ENCODE measurements at regions not wholly inside any gene's neighbourhood (a gene's known extent, or its start where the extent isn't known, plus 50 kb on each side); places are given as distances from the start of the nearest gene placed in this dataset.

- Histone ChIP-seq H3K9ac (ENCODE audit: low read length) (no peak overlapping the region), H3K4me2 (ENCODE audit: low read depth, low read length, poor library complexity, severe bottlenecking) (no peak overlapping the region), H2AFZ (ENCODE audit: low read depth, low read length, severe bottlenecking) (no peak overlapping the region), H3K27ac (ENCODE audit: low read depth, low read length) (no peak overlapping the region), H3K79me2 (ENCODE audit: insufficient read depth, low read length) (no peaks in the 10 kb centered on the region), H4K20me1 (ENCODE audit: low read depth, low read length) (no peaks in the 10 kb centered on the region), H3K9me2 (replicated peaks; ENCODE audit: insufficient read depth, low read length) (no peaks in the 10 kb centered on the region), H3K36me3 (ENCODE audit: low read length) (no peaks in the 10 kb centered on the region), H3K27me3 (ENCODE audit: low read length) (no peaks in the 10 kb centered on the region), H3F3A (ENCODE audit: insufficient read depth) (no peaks in the 10 kb centered on the region), H3K9me3 (ENCODE audit: insufficient read depth, low read length) (no peaks in the 10 kb centered on the region), H3K4me3 (ENCODE audit: insufficient read depth, low read length, poor library complexity, severe bottlenecking) (no peak overlapping the region)
- TF ChIP-seq, protein P1, sequence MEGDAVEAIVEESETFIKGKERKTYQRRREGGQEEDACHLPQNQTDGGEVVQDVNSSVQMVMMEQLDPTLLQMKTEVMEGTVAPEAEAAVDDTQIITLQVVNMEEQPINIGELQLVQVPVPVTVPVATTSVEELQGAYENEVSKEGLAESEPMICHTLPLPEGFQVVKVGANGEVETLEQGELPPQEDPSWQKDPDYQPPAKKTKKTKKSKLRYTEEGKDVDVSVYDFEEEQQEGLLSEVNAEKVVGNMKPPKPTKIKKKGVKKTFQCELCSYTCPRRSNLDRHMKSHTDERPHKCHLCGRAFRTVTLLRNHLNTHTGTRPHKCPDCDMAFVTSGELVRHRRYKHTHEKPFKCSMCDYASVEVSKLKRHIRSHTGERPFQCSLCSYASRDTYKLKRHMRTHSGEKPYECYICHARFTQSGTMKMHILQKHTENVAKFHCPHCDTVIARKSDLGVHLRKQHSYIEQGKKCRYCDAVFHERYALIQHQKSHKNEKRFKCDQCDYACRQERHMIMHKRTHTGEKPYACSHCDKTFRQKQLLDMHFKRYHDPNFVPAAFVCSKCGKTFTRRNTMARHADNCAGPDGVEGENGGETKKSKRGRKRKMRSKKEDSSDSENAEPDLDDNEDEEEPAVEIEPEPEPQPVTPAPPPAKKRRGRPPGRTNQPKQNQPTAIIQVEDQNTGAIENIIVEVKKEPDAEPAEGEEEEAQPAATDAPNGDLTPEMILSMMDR (IDR thresholded peaks at IDR 0.05; ENCODE audit: insufficient read depth, low read length, poor library complexity, severe bottlenecking): peak; percentile 47
- TF ChIP-seq EZH2phosphoT487 (conservative IDR thresholded peaks at IDR 0.05; ENCODE audit: low read length): no peak
Measured at GRCh38 chr2:58448065-58448507, 207.0 kb upstream of the FANCL start.

- Histone ChIP-seq H3K4me3 (ENCODE audit: insufficient read depth, low read length, poor library complexity, severe bottlenecking) (no peak overlapping the region), H2AFZ (ENCODE audit: low read depth, low read length, severe bottlenecking) (no peak overlapping the region), H3K27me3 (ENCODE audit: low read length) (no peaks in the 10 kb centered on the region), H4K20me1 (ENCODE audit: low read depth, low read length) (no peaks in the 10 kb centered on the region), H3K9me2 (replicated peaks; ENCODE audit: insufficient read depth, low read length) (no peaks in the 10 kb centered on the region), H3K36me3 (ENCODE audit: low read length) (no peaks in the 10 kb centered on the region), H3K9ac (ENCODE audit: low read length) (no peak overlapping the region), H3K9me3 (ENCODE audit: insufficient read depth, low read length) (no peaks in the 10 kb centered on the region), H3K4me2 (ENCODE audit: low read depth, low read length, poor library complexity, severe bottlenecking) (no peak overlapping the region), H3K27ac (ENCODE audit: low read depth, low read length) (no peak overlapping the region), H3K79me2 (ENCODE audit: insufficient read depth, low read length) (no peaks in the 10 kb centered on the region), H3F3A (ENCODE audit: insufficient read depth) (no peaks in the 10 kb centered on the region)
- no peak for TF ChIP-seq EZH2phosphoT487 (conservative IDR thresholded peaks at IDR 0.05; ENCODE audit: low read length)
- TF ChIP-seq, protein P1 (IDR thresholded peaks at IDR 0.05; ENCODE audit: insufficient read depth, low read length, poor library complexity, severe bottlenecking): no peak
Measured at GRCh38 chr2:58447586-58447985, 206.5 kb upstream of the FANCL start.

DNA sequence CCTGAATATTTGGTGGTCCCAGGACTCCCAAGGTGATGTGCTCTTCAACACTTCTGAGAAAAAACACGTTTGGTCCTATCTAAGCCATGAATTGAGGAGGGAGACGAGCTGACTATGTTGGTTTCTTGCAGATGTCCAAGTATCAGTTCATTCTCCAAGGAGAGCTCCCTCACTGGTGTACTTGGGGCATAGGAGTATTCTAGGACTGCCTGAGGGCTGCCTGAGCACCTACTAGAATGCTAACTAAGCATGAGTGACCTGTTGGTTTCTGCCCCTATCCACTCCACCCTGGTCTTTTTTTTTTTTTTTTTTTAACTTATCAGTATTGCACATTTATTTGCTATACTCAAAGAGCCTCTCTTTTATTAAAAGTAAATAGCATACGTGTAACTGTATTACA, 200.5 kb upstream of the FANCL start:
- Histone ChIP-seq H3K79me2 (ENCODE audit: insufficient read depth, low read length) (no peaks in the 10 kb centered on the region), H3K27ac (ENCODE audit: low read depth, low read length) (no peak overlapping the region), H3K9ac (ENCODE audit: low read length) (no peak overlapping the region), H3K9me3 (ENCODE audit: insufficient read depth, low read length) (no peaks in the 10 kb centered on the region), H4K20me1 (ENCODE audit: low read depth, low read length) (no peaks in the 10 kb centered on the region), H3K27me3 (ENCODE audit: low read length) (no peaks in the 10 kb centered on the region), H3K36me3 (ENCODE audit: low read length) (no peaks in the 10 kb centered on the region), H3K4me3 (ENCODE audit: insufficient read depth, low read length, poor library complexity, severe bottlenecking) (no peak overlapping the region), H3K4me2 (ENCODE audit: low read depth, low read length, poor library complexity, severe bottlenecking) (no peak overlapping the region), H3F3A (ENCODE audit: insufficient read depth) (no peaks in the 10 kb centered on the region), H3K9me2 (replicated peaks; ENCODE audit: insufficient read depth, low read length) (no peaks in the 10 kb centered on the region), H2AFZ (ENCODE audit: low read depth, low read length, severe bottlenecking) (no peak overlapping the region)
- TF ChIP-seq, protein P1 (IDR thresholded peaks at IDR 0.05; ENCODE audit: insufficient read depth, low read length, poor library complexity, severe bottlenecking): no peak
- no peak for TF ChIP-seq EZH2phosphoT487 (conservative IDR thresholded peaks at IDR 0.05; ENCODE audit: low read length)
